Neuronal stem cell (in vitro differentiated cells): ENCODE measurements at regions not wholly inside any gene's neighbourhood (a gene's known extent, or its start where the extent isn't known, plus 50 kb on each side); places are given as distances from the start of the nearest gene placed in this dataset.

ENCODE experiments used
- DNase-seq: peaks from one replicate; pipeline ENCODE4 v3.0.0-alpha.2; 2013; ENCODE audit warnings: low spot score
- H2AFZ ChIP-seq: one replicate; pipeline ENCODE4 v1.6.1; 2013; ENCODE audit warnings: mild to moderate bottlenecking, low read length, inconsistent platforms
- H2AK5ac ChIP-seq: 2 replicates; pipeline ENCODE4 v1.6.1; 2013; ENCODE audit warnings: low read depth, mild to moderate bottlenecking, inconsistent platforms, low read length, moderate library complexity, mixed read lengths
- H2BK120ac ChIP-seq: 2 replicates; pipeline ENCODE4 v1.6.1; 2013; ENCODE audit warnings: low read depth, mild to moderate bottlenecking, inconsistent platforms, low read length, moderate library complexity, mixed read lengths
- H2BK12ac ChIP-seq: one replicate; pipeline ENCODE4 v1.6.1; 2013; ENCODE audit warnings: low read length, inconsistent platforms
- H2BK15ac ChIP-seq: 2 replicates; pipeline ENCODE4 v1.6.1; 2013; ENCODE audit warnings: mild to moderate bottlenecking, low read length, inconsistent platforms, mixed read lengths
- H2BK5ac ChIP-seq: one replicate; pipeline ENCODE4 v1.6.1; 2013; ENCODE audit warnings: inconsistent platforms, mild to moderate bottlenecking, low read length, moderate library complexity
- H3K14ac ChIP-seq: one replicate; pipeline ENCODE4 v1.6.1; 2013; ENCODE audit warnings: low read length, inconsistent platforms
- H3K18ac ChIP-seq: 2 replicates; pipeline ENCODE4 v1.6.1; 2013; ENCODE audit warnings: low read length, inconsistent platforms
- H3K23ac ChIP-seq: 2 replicates; pipeline ENCODE4 v1.6.1; 2013; ENCODE audit warnings: low read depth, mild to moderate bottlenecking, mixed read lengths, low read length, inconsistent platforms; ENCODE audit not compliant: poor library complexity
- H3K27ac ChIP-seq: replicated peaks from 3 replicates; pipeline ENCODE4 v1.5.1; 2013; ENCODE audit warnings: low read length, inconsistent platforms
- H3K27me3 ChIP-seq, 3 experiments: 2 replicates each; pipeline ENCODE4 v1.6.1; 2013; ENCODE audit warnings: low read length in 3 of 3, mild to moderate bottlenecking in 2 of 3, inconsistent platforms in 1 of 3, low read depth in 1 of 3, mixed read lengths in 1 of 3, moderate library complexity in 1 of 3; ENCODE audit not compliant: control insufficient read depth in 3 of 3, insufficient read depth in 3 of 3
- H3K36me3 ChIP-seq, 2 donors: replicated peaks in 1 of 2; 2 replicates each; pipeline ENCODE4 v1.6.1; 2013; ENCODE audit warnings: low read length in 2 of 2; ENCODE audit not compliant: control insufficient read depth in 2 of 2, insufficient read depth in 2 of 2
- H3K4ac ChIP-seq: 2 replicates; pipeline ENCODE4 v1.6.1; 2013; ENCODE audit warnings: inconsistent platforms, mild to moderate bottlenecking, low read length, moderate library complexity
- H3K4me1 ChIP-seq, 2 donors: 1 replicate in 1 of 2; 2 replicates in 1 of 2; pipeline ENCODE4 v1.6.1; 2013; ENCODE audit warnings: low read length in 2 of 2, low read depth in 1 of 2; ENCODE audit not compliant: control insufficient read depth in 2 of 2, insufficient read depth in 1 of 2
- H3K4me2 ChIP-seq: one replicate; pipeline ENCODE4 v1.6.1; 2013; ENCODE audit warnings: mild to moderate bottlenecking, low read length, inconsistent platforms; ENCODE audit not compliant: insufficient read depth, poor library complexity, severe bottlenecking
- H3K4me3 ChIP-seq, 2 donors: 2 replicates each; pipeline ENCODE4 v1.5.1; 2013; ENCODE audit warnings: low read length in 2 of 2, mild to moderate bottlenecking in 2 of 2, inconsistent platforms in 1 of 2, moderate library complexity in 1 of 2
- H3K79me1 ChIP-seq: one replicate; pipeline ENCODE4 v1.6.1; 2013; ENCODE audit warnings: low read depth, mild to moderate bottlenecking, inconsistent platforms, low read length, moderate library complexity
- H3K9ac ChIP-seq: one replicate; pipeline ENCODE4 v1.6.1; 2013; ENCODE audit warnings: mild to moderate bottlenecking, low read depth, low read length, inconsistent platforms; ENCODE audit not compliant: poor library complexity
- H3K9me3 ChIP-seq, 2 donors: replicated peaks in 1 of 2; 2 replicates each; pipeline versions ENCODE3 to v1.6.1; 2013; ENCODE audit warnings: low read length in 2 of 2, mild to moderate bottlenecking in 2 of 2, inconsistent platforms in 1 of 2, low read depth in 1 of 2, mixed read lengths in 1 of 2, moderate library complexity in 1 of 2; ENCODE audit not compliant: control insufficient read depth in 2 of 2, insufficient read depth in 1 of 2
- H4K8ac ChIP-seq: one replicate; pipeline ENCODE4 v1.6.1; 2013; ENCODE audit warnings: low read depth, mild to moderate bottlenecking, inconsistent platforms, low read length, moderate library complexity
- H4K91ac ChIP-seq: one replicate; pipeline ENCODE4 v1.6.1; 2013; ENCODE audit warnings: low read length, low read depth, mild to moderate bottlenecking, inconsistent platforms; ENCODE audit not compliant: poor library complexity
- WGBS, 2 donors: extraction: QIAGEN DNeasy Blood & Tissue Kit; methylation state at CpG; one replicate each; pipeline ENCODE4 v1.1.7; 2013; ENCODE audit warnings: missing lambda C conversion rate in 2 of 2, mixed read lengths in 1 of 2; ENCODE audit not compliant: insufficient read length in 2 of 2, insufficient replicate concordance in 1 of 2; ENCODE audit errors: extremely low coverage in 2 of 2; 5-methylcytosine and 5-hydroxymethylcytosine counted together

GRCh38 chr6:91437315-91437729, 850.5 kb upstream of the MAP3K7 start:
- H3K36me3 ChIP-seq, result no peaks in the 10 kb centered on the region
- no peaks in the 10 kb centered on the region for H3K9me3 ChIP-seq
- H2AFZ ChIP-seq, result no peak overlapping the region
- no peak overlapping the region for H3K9ac ChIP-seq
- H3K79me1 ChIP-seq, result no peaks in the 10 kb centered on the region
- H3K4me3 ChIP-seq, result no peak overlapping the region
- no peaks in the 10 kb centered on the region for H3K27me3 ChIP-seq
- H3K4ac ChIP-seq, result no peak overlapping the region
- no peak overlapping the region for H3K14ac ChIP-seq
- peaks cover 2 to 14% of the 10 kb centered on the region in 2 donors for H3K4me1 ChIP-seq
- no peak overlapping the region for H2AK5ac ChIP-seq
- H2BK15ac ChIP-seq, result no peak overlapping the region
- DNase-seq, result peak; percentile 18
- no peak overlapping the region for H3K27ac ChIP-seq
- no peak overlapping the region for H2BK5ac ChIP-seq
- no peak overlapping the region for H4K8ac ChIP-seq
- no CpG with 5 or more reads among the region's 2 CpGs for WGBS, 2 donors
- H3K23ac ChIP-seq, result no peak overlapping the region
- H3K4me2 ChIP-seq, result no peak overlapping the region
- no peak overlapping the region for H2BK12ac ChIP-seq
- no peak overlapping the region for H4K91ac ChIP-seq
- no peak overlapping the region for H3K18ac ChIP-seq
- H2BK120ac ChIP-seq, result no peak overlapping the region

- H3K36me3 ChIP-seq, result no peaks in the 10 kb centered on the region
- no CpG with 5 or more reads among the region's 2 CpGs for WGBS, 2 donors
- no peak overlapping the region for H3K27ac ChIP-seq
- H3K4me1 ChIP-seq, result peaks cover 2 to 14% of the 10 kb centered on the region in 2 donors
- H2BK15ac ChIP-seq, result no peak overlapping the region
- no peak overlapping the region for H3K4ac ChIP-seq
- H3K9me3 ChIP-seq, result no peaks in the 10 kb centered on the region
- no peak overlapping the region for H3K14ac ChIP-seq
- no peaks in the 10 kb centered on the region for H3K79me1 ChIP-seq
- H2BK120ac ChIP-seq, result no peak overlapping the region
- no peak overlapping the region for H2AK5ac ChIP-seq
- H3K27me3 ChIP-seq, result no peaks in the 10 kb centered on the region
- H2BK12ac ChIP-seq, result no peak overlapping the region
- H4K91ac ChIP-seq, result no peak overlapping the region
- no peak overlapping the region for H3K9ac ChIP-seq
- H3K18ac ChIP-seq, result no peak overlapping the region
- H2BK5ac ChIP-seq, result no peak overlapping the region
- no peak overlapping the region for H3K4me2 ChIP-seq
- no peak overlapping the region for H4K8ac ChIP-seq
- no peak for DNase-seq
- H2AFZ ChIP-seq, result no peak overlapping the region
- no peak overlapping the region for H3K23ac ChIP-seq
- no peak overlapping the region for H3K4me3 ChIP-seq
Measured at GRCh38 chr6:91436448-91436847, 849.6 kb upstream of the MAP3K7 start.

DNA sequence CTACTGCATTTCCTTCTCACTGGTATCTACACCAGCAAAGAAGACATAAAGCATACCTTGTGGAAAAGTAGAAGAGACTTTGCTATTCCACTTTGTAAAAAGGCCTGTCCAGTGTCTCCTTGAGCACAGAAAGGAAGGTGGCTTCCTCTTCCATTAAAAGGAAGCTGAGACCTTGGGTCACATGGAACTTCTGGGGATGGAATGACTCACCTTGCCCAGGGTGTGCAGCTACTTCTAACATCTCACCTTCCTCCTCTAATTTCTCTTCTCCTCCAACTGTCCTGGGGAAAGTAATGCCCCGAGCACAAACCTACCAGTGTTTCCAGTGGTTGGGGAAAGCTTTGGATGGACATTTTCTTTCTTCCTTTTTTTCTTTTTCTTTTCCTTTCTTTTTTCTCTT, 848.8 kb upstream of the MAP3K7 start:
- H3K27ac ChIP-seq, result no peak overlapping the region
- no peak overlapping the region for H2BK15ac ChIP-seq
- no peaks in the 10 kb centered on the region for H3K36me3 ChIP-seq
- no peak overlapping the region for H2AFZ ChIP-seq
- H2BK120ac ChIP-seq, result no peak overlapping the region
- H3K9me3 ChIP-seq, result no peaks in the 10 kb centered on the region
- peaks cover 0 to 2% (median 0%) of the 10 kb centered on the region in 3 experiments for H3K27me3 ChIP-seq
- no peak overlapping the region for H3K9ac ChIP-seq
- no peak overlapping the region for H3K4me3 ChIP-seq
- no peaks in the 10 kb centered on the region for H3K79me1 ChIP-seq
- no peak overlapping the region for H3K23ac ChIP-seq
- H3K18ac ChIP-seq, result no peak overlapping the region
- no peak overlapping the region for H2BK12ac ChIP-seq
- no peak overlapping the region for H4K8ac ChIP-seq
- H3K4ac ChIP-seq, result no peak overlapping the region
- no peak overlapping the region for H3K14ac ChIP-seq
- H2BK5ac ChIP-seq, result no peak overlapping the region
- H2AK5ac ChIP-seq, result no peak overlapping the region
- WGBS, 2 donors, result no CpG with 5 or more reads among the region's 1 CpG
- peaks cover 2 to 14% of the 10 kb centered on the region in 2 donors for H3K4me1 ChIP-seq
- no peak for DNase-seq
- H4K91ac ChIP-seq, result no peak overlapping the region
- no peak overlapping the region for H3K4me2 ChIP-seq

DNA sequence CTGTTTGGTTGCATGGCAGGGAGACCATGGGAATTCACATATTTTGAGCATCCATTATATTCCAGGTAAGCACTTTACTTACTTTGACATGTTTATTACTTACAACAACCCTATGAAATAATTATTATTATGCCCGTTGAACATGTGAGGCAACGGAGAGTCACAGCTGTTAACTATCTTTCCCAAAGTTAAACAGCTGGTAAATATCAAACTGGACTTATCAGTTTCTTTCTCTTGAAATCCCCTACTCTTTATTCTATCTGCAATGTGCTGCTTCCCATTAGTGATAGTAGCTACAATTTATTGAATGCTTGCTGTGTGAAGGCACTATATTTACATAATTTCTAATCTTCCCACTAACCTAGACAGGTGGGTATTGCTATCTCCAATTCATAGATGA, 847.7 kb upstream of the MAP3K7 start:
- Histone ChIP-seq H2BK5ac (no peak overlapping the region), H3K4me3 (no peak overlapping the region), H2AK5ac (no peak overlapping the region), H3K4ac (no peak overlapping the region), H3K27ac (no peak overlapping the region), H2BK12ac (no peak overlapping the region), H4K91ac (no peak overlapping the region), H3K9me3 (no peaks in the 10 kb centered on the region), H4K8ac (no peak overlapping the region), H3K4me2 (no peak overlapping the region), H3K4me1 (peaks cover 2 to 14% of the 10 kb centered on the region in 2 donors), H2AFZ (no peak overlapping the region), H2BK120ac (no peak overlapping the region), H3K36me3 (no peaks in the 10 kb centered on the region), H2BK15ac (no peak overlapping the region), H3K9ac (no peak overlapping the region), H3K14ac (no peak overlapping the region), H3K18ac (no peak overlapping the region), H3K27me3 (peaks cover 0 to 3% (median 0%) of the 10 kb centered on the region in 3 experiments), H3K23ac (no peak overlapping the region), H3K79me1 (no peaks in the 10 kb centered on the region)
- no CpG with 5 or more reads among the region's 2 CpGs for WGBS, 2 donors
- no peak for DNase-seq
